ENCODE measurements at regions not wholly inside any gene's neighbourhood (a gene's known extent, or its start where the extent isn't known, plus 50 kb on each side); places are given as distances from the start of the nearest gene placed in this dataset.

GRCh38 chr10:36720895-36721294, 404.5 kb upstream of the ANKRD30A start:
- Histone ChIP-seq H3K9ac (ENCODE audit: low read depth, low read length) (no peak overlapping the region), H2BK5ac (ENCODE audit: low read depth, low read length, poor library complexity, severe bottlenecking) (no peak overlapping the region), H3K4me1 (ENCODE audit: control insufficient read depth, insufficient read depth, low read length) (peaks cover 3% of the 10 kb centered on the region), H3K4me3 (ENCODE audit: insufficient read depth, low read depth, low read length) (no peak overlapping the region), H3K27ac (ENCODE audit: insufficient read depth, low read length) (no peak overlapping the region), H2AK9ac (replicated peaks; ENCODE audit: low read depth, low read length, poor library complexity) (no peak overlapping the region), H4K20me1 (ENCODE audit: insufficient read depth, low read length) (no peaks in the 10 kb centered on the region), H3K27me3 (ENCODE audit: control insufficient read depth, insufficient read depth, low read length) (no peaks in the 10 kb centered on the region), H4K8ac (ENCODE audit: low read depth in 2 of 2, low read length in 2 of 2) (no peak overlapping the region), H3K56ac (ENCODE audit: extremely low read depth, insufficient read depth, low read length) (no peak overlapping the region), H3K18ac (ENCODE audit: low read depth, low read length) (no peak overlapping the region), H3K9me1 (ENCODE audit: insufficient read depth, low read length) (no peaks in the 10 kb centered on the region), H3K4ac (ENCODE audit: low read depth, low read length) (no peak overlapping the region), H2AFZ (replicated peaks; ENCODE audit: low read length, poor library complexity) (no peak overlapping the region), H3K79me1 (ENCODE audit: low read depth in 1 of 2, low read length in 2 of 2) (no peaks in the 10 kb centered on the region), H3K9me3 (ENCODE audit: control insufficient read depth, insufficient read depth, low read length) (no peaks in the 10 kb centered on the region), H2AK5ac (ENCODE audit: low read depth, low read length) (no peak overlapping the region), H3K4me2 (ENCODE audit: low read depth, low read length) (no peak overlapping the region), H3K14ac (replicated peaks; ENCODE audit: low read depth, low read length) (no peak overlapping the region), H3K23ac (ENCODE audit: low read depth, low read length) (no peak overlapping the region), H4K91ac (ENCODE audit: insufficient read depth, low read depth, low read length) (no peak overlapping the region), H4K5ac (ENCODE audit: low read depth, low read length) (no peak overlapping the region), H2BK120ac (ENCODE audit: low read depth, low read length) (no peak overlapping the region), H2BK15ac (ENCODE audit: low read depth, low read length) (no peak overlapping the region), H3K36me3 (ENCODE audit: control insufficient read depth, insufficient read depth, low read length) (no peaks in the 10 kb centered on the region), H2BK20ac (ENCODE audit: low read depth, low read length) (no peak overlapping the region)
- WGBS, 2 experiments (ENCODE audit: extremely low coverage in 2 of 2, insufficient read length in 1 of 2) = no CpG with 5 or more reads among the region's 1 CpG
- TF ChIP-seq BHLHE40 (IDR thresholded peaks at IDR 0.05; ENCODE audit: low read depth, low read length) (no peak), RCOR1 (IDR thresholded peaks at IDR 0.05; ENCODE audit: insufficient replicate concordance, low read length) (no peak), RAD21 (IDR thresholded peaks at IDR 0.05; ENCODE audit: low read length) (no peak), USF2 (IDR thresholded peaks at IDR 0.05; ENCODE audit: low read depth, low read length) (no peak), MAFK (IDR thresholded peaks at IDR 0.05; ENCODE audit: low read depth, low read length) (no peak)
- intact Hi-C loops (cut with micrococcal nuclease) = no loop called here
- dilution Hi-C loops (cut with HindIII; ENCODE audit: low sequenced_read_pairs, unreplicated experiment) = no loop called here
- in situ Hi-C loops (cut with MboI; ENCODE audit: low sequenced_read_pairs) = no loop called here
- ChIA-PET CTCF (no interaction called here), POLR2A (ENCODE audit: unreplicated experiment) (no interaction called here)
- DNase-seq = no peak
- no peak for ATAC-seq (ENCODE audit: low read depth)
- BruUV-seq (replicated peaks) = no TSS peak

Measured in IMR-90 (cell line).